ENCODE measurements at regions not wholly inside any gene's neighbourhood (a gene's known extent, or its start where the extent isn't known, plus 50 kb on each side); places are given as distances from the start of the nearest gene placed in this dataset.

DNA sequence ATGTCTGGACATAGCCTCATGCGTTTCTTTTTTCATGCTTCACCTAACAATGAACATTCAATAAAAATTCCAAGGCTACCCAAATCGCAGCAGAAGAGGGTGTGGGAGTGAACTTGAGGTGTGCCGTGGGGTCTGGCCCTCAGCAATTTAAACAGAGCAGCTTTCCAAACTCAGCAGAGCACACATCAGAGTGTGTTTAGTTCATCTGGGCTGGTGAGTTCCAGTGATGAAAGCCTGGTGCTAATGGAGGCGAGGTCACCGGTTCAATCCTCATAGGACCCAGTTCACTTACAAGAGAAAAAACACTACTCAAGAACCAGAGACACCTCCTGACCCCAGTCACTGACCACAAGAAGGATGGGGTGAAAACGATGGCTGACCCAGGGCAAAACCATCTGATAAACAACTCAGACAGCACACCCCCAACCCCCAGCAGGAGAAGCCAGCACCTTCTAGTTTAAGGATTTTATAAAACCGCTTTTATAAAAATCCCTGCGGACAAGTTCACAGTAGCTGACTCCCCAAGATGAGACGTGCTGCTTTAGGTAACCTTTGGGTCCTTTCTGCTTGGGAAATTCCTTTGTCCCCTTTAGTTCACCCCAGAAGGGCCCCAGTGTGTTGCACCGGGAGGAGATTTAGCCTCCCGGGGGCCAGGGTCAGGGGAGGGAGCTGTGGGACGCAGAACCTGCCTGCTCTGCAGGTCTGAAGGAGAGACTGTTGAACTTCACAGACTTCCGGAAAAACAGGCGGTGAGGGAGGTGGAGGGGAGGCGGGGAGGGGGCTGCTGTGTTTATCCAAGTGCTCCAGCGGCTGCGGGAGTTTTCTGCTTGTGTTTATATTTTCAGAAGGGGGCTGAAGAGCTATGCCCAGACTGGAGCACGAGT is 152.7 kb upstream of the SOX11 start:
- TF ChIP-seq E4F1 (IDR thresholded peaks at IDR 0.05; ENCODE audit: borderline replicate concordance, partially characterized antibody) (no peak), TAF1 (IDR thresholded peaks at IDR 0.05; ENCODE audit: borderline replicate concordance, low read depth, low read length) (no peak), EP300 (IDR thresholded peaks at IDR 0.05; ENCODE audit: borderline replicate concordance in 1 of 2, control insufficient read depth in 1 of 2, low read depth in 2 of 2, low read length in 2 of 2) (no peak), TBL1XR1 (IDR thresholded peaks at IDR 0.05; ENCODE audit: low read depth, low read length) (no peak), MXI1 (IDR thresholded peaks at IDR 0.05; ENCODE audit: low read depth, low read length) (no peak)
- TF ChIP-seq, protein P1, sequence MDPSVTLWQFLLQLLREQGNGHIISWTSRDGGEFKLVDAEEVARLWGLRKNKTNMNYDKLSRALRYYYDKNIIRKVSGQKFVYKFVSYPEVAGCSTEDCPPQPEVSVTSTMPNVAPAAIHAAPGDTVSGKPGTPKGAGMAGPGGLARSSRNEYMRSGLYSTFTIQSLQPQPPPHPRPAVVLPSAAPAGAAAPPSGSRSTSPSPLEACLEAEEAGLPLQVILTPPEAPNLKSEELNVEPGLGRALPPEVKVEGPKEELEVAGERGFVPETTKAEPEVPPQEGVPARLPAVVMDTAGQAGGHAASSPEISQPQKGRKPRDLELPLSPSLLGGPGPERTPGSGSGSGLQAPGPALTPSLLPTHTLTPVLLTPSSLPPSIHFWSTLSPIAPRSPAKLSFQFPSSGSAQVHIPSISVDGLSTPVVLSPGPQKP (IDR thresholded peaks at IDR 0.05; ENCODE audit: low read depth, low read length): no peak
- TF ChIP-seq, protein P2, sequence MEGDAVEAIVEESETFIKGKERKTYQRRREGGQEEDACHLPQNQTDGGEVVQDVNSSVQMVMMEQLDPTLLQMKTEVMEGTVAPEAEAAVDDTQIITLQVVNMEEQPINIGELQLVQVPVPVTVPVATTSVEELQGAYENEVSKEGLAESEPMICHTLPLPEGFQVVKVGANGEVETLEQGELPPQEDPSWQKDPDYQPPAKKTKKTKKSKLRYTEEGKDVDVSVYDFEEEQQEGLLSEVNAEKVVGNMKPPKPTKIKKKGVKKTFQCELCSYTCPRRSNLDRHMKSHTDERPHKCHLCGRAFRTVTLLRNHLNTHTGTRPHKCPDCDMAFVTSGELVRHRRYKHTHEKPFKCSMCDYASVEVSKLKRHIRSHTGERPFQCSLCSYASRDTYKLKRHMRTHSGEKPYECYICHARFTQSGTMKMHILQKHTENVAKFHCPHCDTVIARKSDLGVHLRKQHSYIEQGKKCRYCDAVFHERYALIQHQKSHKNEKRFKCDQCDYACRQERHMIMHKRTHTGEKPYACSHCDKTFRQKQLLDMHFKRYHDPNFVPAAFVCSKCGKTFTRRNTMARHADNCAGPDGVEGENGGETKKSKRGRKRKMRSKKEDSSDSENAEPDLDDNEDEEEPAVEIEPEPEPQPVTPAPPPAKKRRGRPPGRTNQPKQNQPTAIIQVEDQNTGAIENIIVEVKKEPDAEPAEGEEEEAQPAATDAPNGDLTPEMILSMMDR (IDR thresholded peaks at IDR 0.05 in 2 of 3, conservative IDR thresholded peaks at IDR 0.05 in 1 of 3; ENCODE audit: control insufficient read depth in 2 of 3, extremely low read depth in 1 of 3, insufficient read depth in 1 of 3, low read depth in 3 of 3, low read length in 3 of 3): no peak
- TF ChIP-seq, protein P3, sequence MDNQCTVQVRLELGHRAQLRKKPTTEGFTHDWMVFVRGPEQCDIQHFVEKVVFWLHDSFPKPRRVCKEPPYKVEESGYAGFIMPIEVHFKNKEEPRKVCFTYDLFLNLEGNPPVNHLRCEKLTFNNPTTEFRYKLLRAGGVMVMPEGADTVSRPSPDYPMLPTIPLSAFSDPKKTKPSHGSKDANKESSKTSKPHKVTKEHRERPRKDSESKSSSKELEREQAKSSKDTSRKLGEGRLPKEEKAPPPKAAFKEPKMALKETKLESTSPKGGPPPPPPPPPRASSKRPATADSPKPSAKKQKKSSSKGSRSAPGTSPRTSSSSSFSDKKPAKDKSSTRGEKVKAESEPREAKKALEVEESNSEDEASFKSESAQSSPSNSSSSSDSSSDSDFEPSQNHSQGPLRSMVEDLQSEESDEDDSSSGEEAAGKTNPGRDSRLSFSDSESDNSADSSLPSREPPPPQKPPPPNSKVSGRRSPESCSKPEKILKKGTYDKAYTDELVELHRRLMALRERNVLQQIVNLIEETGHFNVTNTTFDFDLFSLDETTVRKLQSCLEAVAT (IDR thresholded peaks at IDR 0.05): no peak

Data from GM12878 (cell line).